G401 (cell line): ENCODE measurements at regions not wholly inside any gene's neighbourhood (a gene's known extent, or its start where the extent isn't known, plus 50 kb on each side); places are given as distances from the start of the nearest gene placed in this dataset.

Experiments
- DNase-seq: peaks from one replicate; pipeline ENCODE4 v3.0.0-alpha.2; 2015; ENCODE audit warnings: low spot score
- in situ Hi-C: cut with HindIII; loops from 2 replicates; pipeline ENCODE4 v1.10.0; 2016; ENCODE audit warnings: low sequenced_read_pairs, mixed read lengths

GRCh38 chrX:16222151-16222550 lies 54.9 kb downstream of the MAGEB17 start:
- in situ Hi-C loops: no loop called here
- no peak for DNase-seq

- no peak for DNase-seq
- in situ Hi-C loops: no loop called here
Observed at GRCh38 chrX:16223385-16223784, 56.1 kb downstream of the MAGEB17 start.

- in situ Hi-C loops: no loop called here
- DNase-seq: no peak
Observed at GRCh38 chrX:16239211-16239610, 71.9 kb downstream of the MAGEB17 start.

GRCh38 chrX:16240231-16240905 lies 73.1 kb downstream of the MAGEB17 start:
- DNase-seq: no peak
- in situ Hi-C loops: no loop called here

- in situ Hi-C loops: no loop called here
- DNase-seq: no peak
Observed at GRCh38 chrX:16240968-16241367, 73.7 kb downstream of the MAGEB17 start.

- in situ Hi-C loops: no loop called here
- no peak for DNase-seq
Observed at GRCh38 chrX:16250296-16250695, 83.0 kb downstream of the MAGEB17 start.

- DNase-seq: no peak
- in situ Hi-C loops: no loop called here
Observed at GRCh38 chrX:16251782-16252181, 84.5 kb downstream of the MAGEB17 start.

- in situ Hi-C loops: no loop called here
- DNase-seq: no peak
Observed at GRCh38 chrX:16258882-16259281, 91.6 kb downstream of the MAGEB17 start.

- in situ Hi-C loops: no loop called here
- DNase-seq: no peak
Observed at GRCh38 chrX:16267431-16267830, 100.2 kb downstream of the MAGEB17 start.

- in situ Hi-C loops: no loop called here
- no peak for DNase-seq
Observed at GRCh38 chrX:16268206-16268605, 100.9 kb downstream of the MAGEB17 start.

- in situ Hi-C loops: no loop called here
- no peak for DNase-seq
Observed at GRCh38 chrX:16278927-16279326, 111.6 kb downstream of the MAGEB17 start.

- DNase-seq: no peak
- in situ Hi-C loops: no loop called here
Observed at GRCh38 chrX:16282209-16282608, 114.9 kb downstream of the MAGEB17 start.

GRCh38 chrX:16284842-16285241 lies 117.6 kb downstream of the MAGEB17 start:
- no peak for DNase-seq
- in situ Hi-C loops: no loop called here

- in situ Hi-C loops: no loop called here
- DNase-seq: no peak
Observed at GRCh38 chrX:16290997-16291396, 123.7 kb downstream of the MAGEB17 start.

GRCh38 chrX:16300831-16301230 lies 133.6 kb downstream of the MAGEB17 start:
- in situ Hi-C loops: no loop called here
- DNase-seq: no peak

GRCh38 chrX:16304751-16305150 lies 137.5 kb downstream of the MAGEB17 start:
- DNase-seq: no peak
- in situ Hi-C loops: no loop called here

GRCh38 chrX:16305187-16305586 lies 137.9 kb downstream of the MAGEB17 start:
- in situ Hi-C loops: no loop called here
- DNase-seq: no peak

- no peak for DNase-seq
- in situ Hi-C loops: no loop called here
Observed at GRCh38 chrX:16307950-16308349, 140.7 kb downstream of the MAGEB17 start.

- no peak for DNase-seq
- in situ Hi-C loops: no loop called here
Observed at GRCh38 chrX:16308773-16309172, 141.5 kb downstream of the MAGEB17 start.

- in situ Hi-C loops: no loop called here
- no peak for DNase-seq
Observed at GRCh38 chrX:16310326-16310725, 143.0 kb downstream of the MAGEB17 start.

GRCh38 chrX:16311671-16312070 lies 144.4 kb downstream of the MAGEB17 start:
- in situ Hi-C loops: no loop called here
- DNase-seq: no peak
